PC-3 (cell line): ENCODE measurements at regions not wholly inside any gene's neighbourhood (a gene's known extent, or its start where the extent isn't known, plus 50 kb on each side); places are given as distances from the start of the nearest gene placed in this dataset.

ENCODE experiments used
- ATAC-seq: fragments of 200-7000 bp; cut with Tn5 transposase; 2 replicates; pipeline ENCODE4 v1.9.1; 2020; ENCODE audit warnings: mild to moderate bottlenecking, moderate library complexity
- BruUV-seq: library from RNA; stranded (reverse); fragments of 400-500 nt; replicated peaks from 2 replicates; lab custom pipeline; 2021; lab: Mats Ljungman, UMichigan
- CTCF ChIA-PET: fragments of 300-600 bp; sonication (Branson Sonifier 250); formaldehyde crosslinking; loops from one replicate; lab custom pipeline; 2022; ENCODE audit warnings: antibody characterized with exemption; lab: Charles Lee
- POLR2A ChIA-PET: fragments of 300-600 bp; sonication (Branson Sonifier 250); formaldehyde crosslinking; loops from one replicate; lab custom pipeline; 2022; ENCODE audit warnings: antibody characterized with exemption; ENCODE audit not compliant: unreplicated experiment; lab: Charles Lee
- DNase-seq: peaks from one replicate; pipeline ENCODE4 v3.0.0-alpha.2; 2015
- H2AFZ ChIP-seq: fragments of 300-600 bp; sonication (generic); 2 replicates; pipeline ENCODE4 v1.6.0; 2016; ENCODE audit warnings: antibody characterized with exemption, low read length
- H3F3A ChIP-seq: fragments of 300-600 bp; sonication (generic); one replicate; pipeline ENCODE4 v1.6.0; 2017; ENCODE audit warnings: antibody characterized with exemption, low read length, control low read depth, mild to moderate bottlenecking; ENCODE audit not compliant: unreplicated experiment
- H3K27ac ChIP-seq: fragments of 300-600 bp; sonication (generic); 2 replicates; pipeline ENCODE4 v1.5.1; 2016; ENCODE audit warnings: mild to moderate bottlenecking, low read length
- H3K27me3 ChIP-seq: fragments of 300-600 bp; sonication (generic); 2 replicates; pipeline ENCODE4 v1.6.1; 2016; ENCODE audit warnings: low read length, mixed read lengths
- H3K36me3 ChIP-seq: fragments of 300-600 bp; sonication (generic); 2 replicates; pipeline ENCODE4 v1.6.1; 2016; ENCODE audit warnings: low read depth, mixed run types, low read length, mixed read lengths
- H3K4me1 ChIP-seq: fragments of 300-600 bp; sonication (generic); 2 replicates; pipeline ENCODE4 v1.5.1; 2016; ENCODE audit warnings: low read length; ENCODE audit not compliant: insufficient read depth
- H3K4me2 ChIP-seq: fragments of 300-600 bp; sonication (generic); 2 replicates; pipeline ENCODE4 v1.6.0; 2016; ENCODE audit warnings: low read length
- H3K4me3 ChIP-seq: fragments of 300-600 bp; sonication (generic); 2 replicates; pipeline ENCODE4 v1.5.1; 2016; ENCODE audit warnings: mild to moderate bottlenecking, low read length, mixed read lengths
- H3K79me2 ChIP-seq: fragments of 300-600 bp; sonication (generic); 2 replicates; pipeline ENCODE4 v1.6.1; 2017; ENCODE audit warnings: low read length, mixed read lengths
- H3K9ac ChIP-seq: fragments of 300-600 bp; sonication (generic); 2 replicates; pipeline ENCODE4 v1.6.0; 2016; ENCODE audit warnings: mild to moderate bottlenecking, low read length
- H3K9me2 ChIP-seq: fragments of 300-600 bp; sonication (generic); replicated peaks from 2 replicates; pipeline ENCODE4 v1.6.1; 2016; ENCODE audit warnings: mixed run types, low read length, mixed read lengths
- H3K9me3 ChIP-seq: fragments of 300-600 bp; sonication (generic); 2 replicates; pipeline ENCODE4 v1.6.1; 2016; ENCODE audit warnings: low read length, mixed read lengths
- H4K20me1 ChIP-seq: fragments of 300-600 bp; sonication (generic); 2 replicates; pipeline ENCODE4 v1.6.1; 2016; ENCODE audit warnings: low read length, mixed read lengths
- CTCF ChIP-seq: fragments of 300-600 bp; sonication (generic); conservative IDR thresholded peaks from 2 replicates; pipeline ENCODE4 v1.5.1; 2017; ENCODE audit warnings: antibody characterized with exemption, low read depth, mild to moderate bottlenecking, low read length
- EZH2 ChIP-seq: fragments of 300-600 bp; sonication (generic); IDR thresholded peaks from one replicate; pipeline ENCODE4 v1.6.1; 2017; ENCODE audit warnings: antibody characterized with exemption, mild to moderate bottlenecking, low read length; ENCODE audit not compliant: unreplicated experiment
- EZH2phosphoT487 ChIP-seq: fragments of 300-600 bp; sonication (generic); IDR thresholded peaks from 2 replicates; pipeline ENCODE4 v1.6.1; 2018; ENCODE audit warnings: mild to moderate bottlenecking, antibody characterized with exemption, low read length, borderline replicate concordance
- intact Hi-C: fragments of 100-400 bp; cut with micrococcal nuclease; formaldehyde crosslinking; loops from 2 replicates; pipeline ENCODE4 v1.9.0; 2023

GRCh38 chr20:11281768-11282167 is 608.0 kb upstream of the JAG1 start:
- TF ChIP-seq EZH2phosphoT487 (no peak), EZH2 (no peak), CTCF (no peak)
- CTCF ChIA-PET = no interaction called here
- no peaks in the 10 kb centered on the region for H3K79me2 ChIP-seq

DNA sequence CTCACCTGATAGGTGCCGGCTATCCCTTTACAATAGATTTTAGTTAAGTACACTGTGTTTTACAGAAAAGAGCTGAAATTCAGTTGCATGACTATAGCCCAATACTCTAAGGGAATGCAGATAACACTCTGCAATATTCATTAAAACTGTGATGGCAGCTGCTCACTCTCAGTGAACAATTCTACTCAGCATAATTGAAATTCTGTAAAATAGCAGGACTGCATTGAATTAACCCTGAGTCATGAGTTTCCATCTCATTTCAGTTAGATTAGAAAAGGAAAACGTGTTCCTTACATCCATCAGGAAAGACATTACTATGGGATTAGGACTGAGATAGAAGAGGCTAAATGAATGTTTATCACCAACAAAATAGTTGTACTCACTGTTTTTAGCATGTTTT is 613.3 kb upstream of the JAG1 start:
- Histone ChIP-seq H3K4me3 (no peak overlapping the region), H3K27me3 (no peaks in the 10 kb centered on the region), H3K9me2 (no peaks in the 10 kb centered on the region), H2AFZ (no peak overlapping the region), H3K36me3 (no peaks in the 10 kb centered on the region), H3K79me2 (no peaks in the 10 kb centered on the region), H3K4me1 (no peaks in the 10 kb centered on the region), H3K9ac (no peak overlapping the region), H4K20me1 (no peaks in the 10 kb centered on the region), H3K9me3 (no peaks in the 10 kb centered on the region), H3K27ac (no peak overlapping the region), H3K4me2 (no peak overlapping the region), H3F3A (no peaks in the 10 kb centered on the region)
- TF ChIP-seq EZH2phosphoT487 (no peak), EZH2 (no peak), CTCF (no peak)
- intact Hi-C loops = loop anchor here (5.0 kb wide), 1 partner anchor 255 kb away; no protein-coding TSS in a partner anchor
- ATAC-seq (no peak), DNase-seq (no peak)
- no TSS peak for BruUV-seq
- ChIA-PET POLR2A (no interaction called here), CTCF (no interaction called here)

More at GRCh38 chr20:11281768-11282167, 608.0 kb upstream of the JAG1 start:
- H3K36me3 ChIP-seq = no peaks in the 10 kb centered on the region
- POLR2A ChIA-PET = interaction anchor here (0.6 kb wide), 1 partner anchor 90 kb away, joined by 3 read pairs; no protein-coding TSS in a partner anchor
- no peaks in the 10 kb centered on the region for H3K27me3 ChIP-seq
- no peak overlapping the region for H2AFZ ChIP-seq
- H3F3A ChIP-seq = no peaks in the 10 kb centered on the region
- DNase-seq (no peak), ATAC-seq (no peak)
- H3K4me3 ChIP-seq = no peak overlapping the region
- no peak overlapping the region for H3K27ac ChIP-seq
- no peak overlapping the region for H3K4me2 ChIP-seq
- intact Hi-C loops = no loop called here
- no peaks in the 10 kb centered on the region for H3K9me2 ChIP-seq
- no peaks in the 10 kb centered on the region for H3K9me3 ChIP-seq
- no TSS peak for BruUV-seq
- no peak overlapping the region for H3K9ac ChIP-seq
- H4K20me1 ChIP-seq = no peaks in the 10 kb centered on the region
- H3K4me1 ChIP-seq = no peaks in the 10 kb centered on the region

- no peak overlapping the region for H3K9ac ChIP-seq
- TF ChIP-seq EZH2phosphoT487 (no peak), EZH2 (no peak), CTCF (no peak)
- no peak for DNase-seq
- intact Hi-C loops = no loop called here
- CTCF ChIA-PET = interaction anchor here (0.7 kb wide), 1 partner anchor 10 kb away, joined by 3 read pairs; no protein-coding TSS in a partner anchor
- POLR2A ChIA-PET = no interaction called here
- no peak overlapping the region for H3K4me2 ChIP-seq
- H3K9me2 ChIP-seq = no peaks in the 10 kb centered on the region
- BruUV-seq = no TSS peak
- H3K79me2 ChIP-seq = no peaks in the 10 kb centered on the region
- H2AFZ ChIP-seq = no peak overlapping the region
- no peaks in the 10 kb centered on the region for H3K36me3 ChIP-seq
- no peaks in the 10 kb centered on the region for H3K27me3 ChIP-seq
- no peaks in the 10 kb centered on the region for H3F3A ChIP-seq
- ATAC-seq = no peak
- no peak overlapping the region for H3K4me3 ChIP-seq
- H3K27ac ChIP-seq = no peak overlapping the region
- H3K4me1 ChIP-seq = no peaks in the 10 kb centered on the region
- H3K9me3 ChIP-seq = no peaks in the 10 kb centered on the region
- no peaks in the 10 kb centered on the region for H4K20me1 ChIP-seq
Observed at GRCh38 chr20:11296221-11296620, 621.5 kb upstream of the BTBD3 start.
